Calu3 (cell line): ENCODE measurements at regions not wholly inside any gene's neighbourhood (a gene's known extent, or its start where the extent isn't known, plus 50 kb on each side); places are given as distances from the start of the nearest gene placed in this dataset.

Experiments used
- BruUV-seq: library from RNA; stranded (reverse); fragments of 400-500 nt; replicated peaks from 2 replicates; lab custom pipeline; 2021; lab: Mats Ljungman, UMichigan
- CTCF ChIA-PET: fragments of 300-600 bp; sonication (Branson Sonifier 250); formaldehyde crosslinking; loops from one replicate; lab custom pipeline; 2022; ENCODE audit warnings: antibody characterized with exemption; lab: Charles Lee
- DNase-seq: peaks from one replicate; pipeline ENCODE4 v3.0.0; 2022
- H3K27ac Mint-ChIP-seq: one replicate; pipeline ENCODE4 v1.8.0; 2022; ENCODE audit warnings: mixed read lengths; ENCODE audit not compliant: unreplicated experiment
- H3K27me3 Mint-ChIP-seq: one replicate; pipeline ENCODE4 v1.8.0; 2022; ENCODE audit warnings: mixed read lengths; ENCODE audit not compliant: unreplicated experiment
- H3K36me3 Mint-ChIP-seq: one replicate; pipeline ENCODE4 v1.8.0; 2022; ENCODE audit warnings: mild to moderate bottlenecking, moderate library complexity, mixed read lengths; ENCODE audit not compliant: insufficient read depth, unreplicated experiment
- H3K4me1 Mint-ChIP-seq: one replicate; pipeline ENCODE4 v1.8.0; 2022; ENCODE audit warnings: mild to moderate bottlenecking, low read depth, mixed read lengths; ENCODE audit not compliant: unreplicated experiment
- H3K4me3 Mint-ChIP-seq: one replicate; pipeline ENCODE4 v1.8.0; 2022; ENCODE audit warnings: mild to moderate bottlenecking, low read depth, moderate library complexity, mixed read lengths; ENCODE audit not compliant: unreplicated experiment
- H3K9me3 Mint-ChIP-seq: one replicate; pipeline ENCODE4 v1.8.0; 2022; ENCODE audit warnings: low read depth, mixed read lengths; ENCODE audit not compliant: unreplicated experiment
- intact Hi-C: fragments of 100-400 bp; cut with micrococcal nuclease; formaldehyde crosslinking; loops from one replicate; pipeline ENCODE4 v1.10.0; 2022; ENCODE audit not compliant: unreplicated experiment
- TF ChIP-seq, protein P1 (sequence below): fragments of 200-600 bp; IDR thresholded peaks from one replicate; pipeline ENCODE4 v1.8.0; 2022; ENCODE audit warnings: antibody characterized with exemption; ENCODE audit not compliant: unreplicated experiment

DNA sequence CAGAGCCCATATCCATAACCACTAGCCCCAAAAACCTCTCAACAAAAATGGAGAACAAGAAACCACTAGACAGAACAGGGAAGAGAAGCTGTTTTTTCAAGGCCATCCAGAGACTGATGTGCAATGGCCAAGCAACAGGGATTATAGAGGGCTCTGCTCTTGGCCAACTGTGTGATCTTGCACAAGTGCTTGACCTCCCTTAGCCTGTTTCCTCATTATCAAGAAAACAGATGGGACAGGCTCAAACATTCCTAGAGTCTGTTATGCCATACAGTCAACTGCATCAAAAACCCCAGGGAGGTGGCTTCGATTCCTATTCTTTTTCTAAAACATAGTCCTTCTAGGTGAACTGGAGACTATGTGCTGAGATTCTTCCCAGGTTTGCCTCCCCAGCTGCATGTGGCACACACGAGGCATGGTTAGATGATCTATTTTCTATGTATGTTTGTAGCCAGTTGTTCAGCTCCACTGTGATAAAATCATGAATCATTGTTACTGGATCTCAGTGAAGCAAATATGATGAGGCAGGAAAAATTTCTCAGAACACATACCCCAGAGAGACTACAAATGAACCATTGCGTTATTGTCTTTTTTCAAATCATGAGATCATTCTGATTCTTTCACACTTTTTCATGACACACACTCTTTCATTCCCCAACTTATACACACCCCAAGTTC lies 132.9 kb upstream of the TGFBR2 start:
- Mint-ChIP-seq H3K27ac (no peak overlapping the region), H3K4me1 (peaks cover 31% of the 10 kb centered on the region), H3K27me3 (no peaks in the 10 kb centered on the region), H3K4me3 (no peak overlapping the region), H3K36me3 (no peaks in the 10 kb centered on the region), H3K9me3 (no peaks in the 10 kb centered on the region)
- intact Hi-C loops, result no loop called here
- BruUV-seq, result no TSS peak
- no peak for DNase-seq
- CTCF ChIA-PET, result interaction anchor here (0.6 kb wide), 1 partner anchor 751 kb away, joined by 6 read pairs; no protein-coding TSS in a partner anchor
- TF ChIP-seq, protein P1, sequence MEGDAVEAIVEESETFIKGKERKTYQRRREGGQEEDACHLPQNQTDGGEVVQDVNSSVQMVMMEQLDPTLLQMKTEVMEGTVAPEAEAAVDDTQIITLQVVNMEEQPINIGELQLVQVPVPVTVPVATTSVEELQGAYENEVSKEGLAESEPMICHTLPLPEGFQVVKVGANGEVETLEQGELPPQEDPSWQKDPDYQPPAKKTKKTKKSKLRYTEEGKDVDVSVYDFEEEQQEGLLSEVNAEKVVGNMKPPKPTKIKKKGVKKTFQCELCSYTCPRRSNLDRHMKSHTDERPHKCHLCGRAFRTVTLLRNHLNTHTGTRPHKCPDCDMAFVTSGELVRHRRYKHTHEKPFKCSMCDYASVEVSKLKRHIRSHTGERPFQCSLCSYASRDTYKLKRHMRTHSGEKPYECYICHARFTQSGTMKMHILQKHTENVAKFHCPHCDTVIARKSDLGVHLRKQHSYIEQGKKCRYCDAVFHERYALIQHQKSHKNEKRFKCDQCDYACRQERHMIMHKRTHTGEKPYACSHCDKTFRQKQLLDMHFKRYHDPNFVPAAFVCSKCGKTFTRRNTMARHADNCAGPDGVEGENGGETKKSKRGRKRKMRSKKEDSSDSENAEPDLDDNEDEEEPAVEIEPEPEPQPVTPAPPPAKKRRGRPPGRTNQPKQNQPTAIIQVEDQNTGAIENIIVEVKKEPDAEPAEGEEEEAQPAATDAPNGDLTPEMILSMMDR, result no peak

DNA sequence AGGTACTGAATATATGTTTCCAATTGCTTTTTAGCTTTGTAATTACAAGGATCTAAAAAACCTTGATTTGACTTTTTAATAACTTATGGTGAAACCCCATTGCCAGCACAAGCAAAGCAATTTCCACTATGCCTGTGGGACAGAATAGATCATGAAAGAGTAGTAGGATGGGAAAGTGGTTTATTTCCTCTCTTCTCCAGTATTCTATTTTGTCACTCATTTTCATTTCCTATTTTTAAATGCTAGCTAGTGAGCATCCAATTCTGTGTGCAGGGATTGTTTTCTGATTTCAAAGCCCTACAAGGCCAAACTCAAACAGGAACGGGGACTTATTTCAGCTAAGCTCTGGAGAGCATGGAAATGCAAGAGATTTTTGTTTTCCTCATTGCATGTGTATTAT lies 132.0 kb upstream of the TGFBR2 start:
- intact Hi-C loops, result no loop called here
- H3K4me1 Mint-ChIP-seq, result peaks cover 28% of the 10 kb centered on the region
- BruUV-seq, result no TSS peak
- H3K27ac Mint-ChIP-seq, result no peak overlapping the region
- DNase-seq, result no peak
- peaks cover under 1% of the 10 kb centered on the region for H3K9me3 Mint-ChIP-seq
- TF ChIP-seq, protein P1, result no peak
- no peak overlapping the region for H3K4me3 Mint-ChIP-seq
- CTCF ChIA-PET, result interaction anchor here (0.6 kb wide), 1 partner anchor 751 kb away, joined by 6 read pairs; no protein-coding TSS in a partner anchor
- no peaks in the 10 kb centered on the region for H3K27me3 Mint-ChIP-seq
- H3K36me3 Mint-ChIP-seq, result no peaks in the 10 kb centered on the region

DNA sequence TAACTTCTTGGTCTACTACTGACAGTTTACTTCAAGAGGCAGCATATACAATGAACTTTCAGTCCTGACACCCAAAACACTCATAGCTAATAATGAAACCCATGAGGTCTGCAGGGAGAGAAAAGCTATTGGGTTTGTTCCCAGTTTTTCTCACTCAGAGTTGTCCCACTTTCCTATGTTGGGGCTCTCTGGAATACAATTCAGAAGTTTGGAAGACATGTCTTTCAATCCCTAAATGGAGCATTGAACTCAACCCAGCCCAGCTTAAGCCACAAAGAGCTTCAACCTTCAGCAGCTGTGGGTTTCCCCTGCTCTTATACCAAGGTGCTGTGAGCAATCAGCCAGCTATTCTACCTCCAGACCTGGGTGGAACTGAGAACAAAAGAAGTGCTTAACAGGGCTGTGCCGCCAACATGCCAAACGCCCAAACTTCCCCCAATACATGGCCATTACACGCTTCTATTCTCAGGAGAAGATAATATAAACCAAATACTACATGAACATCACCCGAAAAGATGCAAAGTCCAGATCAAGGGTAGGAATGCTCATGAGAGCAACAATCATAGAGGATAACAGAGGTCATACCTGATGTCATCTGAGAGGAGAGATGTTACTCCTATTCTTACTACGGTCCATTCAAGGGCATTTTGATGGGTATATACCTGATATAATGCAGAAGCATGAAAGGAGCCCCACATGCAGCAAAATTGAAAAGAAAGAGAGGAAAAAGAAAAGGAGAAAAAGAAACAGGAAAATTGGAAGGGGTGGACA lies 131.2 kb upstream of the TGFBR2 start:
- no TSS peak for BruUV-seq
- CTCF ChIA-PET, result interaction anchor here (0.6 kb wide), 1 partner anchor 1245 kb away, joined by 3 read pairs; no protein-coding TSS in a partner anchor
- H3K27ac Mint-ChIP-seq, result no peak overlapping the region

DNA sequence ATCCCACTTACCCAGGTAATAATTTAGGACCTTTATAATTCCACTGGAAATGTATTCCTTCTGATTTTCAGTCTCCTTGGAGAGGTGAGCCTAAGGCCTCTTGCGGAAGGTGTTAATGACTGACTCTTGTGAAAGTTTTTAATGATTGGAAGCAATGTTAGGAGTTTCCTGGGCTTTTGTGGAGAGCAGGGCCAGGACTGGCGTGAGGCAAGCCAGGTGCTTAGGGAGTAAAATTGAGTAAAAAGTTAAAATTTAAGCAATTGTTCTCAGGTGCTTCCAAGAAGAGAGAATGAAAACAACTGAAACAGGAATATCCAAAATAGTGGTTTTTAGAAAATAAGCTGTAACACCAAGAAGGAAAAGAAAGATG lies 130.6 kb upstream of the TGFBR2 start:
- no peaks in the 10 kb centered on the region for H3K36me3 Mint-ChIP-seq
- CTCF ChIA-PET, result no interaction called here
- H3K9me3 Mint-ChIP-seq, result peaks cover 5% of the 10 kb centered on the region
- BruUV-seq, result no TSS peak
- H3K27ac Mint-ChIP-seq, result no peak overlapping the region
- TF ChIP-seq, protein P1, result no peak
- intact Hi-C loops, result no loop called here
- no peak overlapping the region for H3K4me3 Mint-ChIP-seq
- peaks cover 28% of the 10 kb centered on the region for H3K4me1 Mint-ChIP-seq
- DNase-seq, result no peak
- no peaks in the 10 kb centered on the region for H3K27me3 Mint-ChIP-seq

More for the DNA sequence above, 131.2 kb upstream of the TGFBR2 start:
- TF ChIP-seq, protein P1, result no peak
- DNase-seq, result no peak
- intact Hi-C loops, result no loop called here
- Mint-ChIP-seq H3K36me3 (no peaks in the 10 kb centered on the region), H3K27me3 (no peaks in the 10 kb centered on the region), H3K4me3 (no peak overlapping the region), H3K9me3 (peaks cover 5% of the 10 kb centered on the region), H3K4me1 (peaks cover 28% of the 10 kb centered on the region)
